ENCODE measurements at regions not wholly inside any gene's neighbourhood (a gene's known extent, or its start where the extent isn't known, plus 50 kb on each side); places are given as distances from the start of the nearest gene placed in this dataset.
"Not testable (repeated sequence)": the region's sequence is repeated elsewhere in the genome, so short reads cannot be mapped to it uniquely, and the experiment has no call there.

GRCh38 chr10:6926971-6927370 lies 346.9 kb upstream of the PRKCQ start:
- peak overlapping the region; percentile 7 for H3K4me3 ChIP-seq (ENCODE audit: low read depth, low read length, poor library complexity, severe bottlenecking)
- H3K4me2 ChIP-seq (ENCODE audit: low read length), result peak overlapping the region; percentile 72
- no peaks in the 10 kb centered on the region for H3K9me2 ChIP-seq (ENCODE audit: low read depth, low read length)
- TF ChIP-seq EZH2 (IDR thresholded peaks at IDR 0.05; ENCODE audit: borderline replicate concordance, low read length) (no peak), CTCF (IDR thresholded peaks at IDR 0.05; ENCODE audit: low read length) (no peak)
- H3K4me1 ChIP-seq (ENCODE audit: insufficient read depth, low read length, severe bottlenecking), result peaks cover 36% of the 10 kb centered on the region
- H2AFZ ChIP-seq (ENCODE audit: low read length), result no peak overlapping the region
- no peaks in the 10 kb centered on the region for H3K79me2 ChIP-seq (ENCODE audit: insufficient read depth, low read length)
- peak overlapping the region; percentile 87 for H3K27ac ChIP-seq (ENCODE audit: low read depth, low read length, poor library complexity, severe bottlenecking)
- no peaks in the 10 kb centered on the region for H3F3A ChIP-seq (ENCODE audit: insufficient read depth, low read length)
- H3K27me3 ChIP-seq (ENCODE audit: insufficient read depth, low read length), result no peaks in the 10 kb centered on the region
- no peak overlapping the region for H3K9ac ChIP-seq (ENCODE audit: low read length)
- H4K20me1 ChIP-seq (ENCODE audit: insufficient read depth, low read length), result no peaks in the 10 kb centered on the region
- no peaks in the 10 kb centered on the region for H3K9me3 ChIP-seq (ENCODE audit: low read length)
- no peaks in the 10 kb centered on the region; the same call in 1 of the 2 replicates for H3K36me3 ChIP-seq (ENCODE audit: insufficient read depth, low read length)

DNA sequence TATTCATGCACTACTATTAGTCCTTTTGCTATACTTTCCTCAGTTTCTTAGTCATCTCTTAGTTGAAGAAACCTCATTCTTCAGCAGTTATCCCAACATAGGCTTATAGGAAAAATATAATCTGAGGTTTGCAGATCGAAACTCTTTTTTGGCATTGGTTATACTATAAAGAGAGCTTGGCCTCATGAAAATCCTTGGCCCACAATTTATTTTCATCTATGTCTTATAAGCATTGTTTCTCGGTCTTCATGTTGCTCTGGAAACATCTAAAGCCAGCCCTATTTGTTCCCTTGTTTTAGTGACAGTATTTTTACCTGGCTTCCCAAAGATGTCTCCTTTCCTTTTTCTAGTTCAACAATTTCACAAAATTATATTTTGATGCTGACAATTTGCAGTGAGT lies 345.1 kb upstream of the PRKCQ start:
- Histone ChIP-seq H3F3A (ENCODE audit: insufficient read depth, low read length) (no peaks in the 10 kb centered on the region), H3K9ac (ENCODE audit: low read length) (no peak overlapping the region), H3K4me3 (ENCODE audit: low read depth, low read length, poor library complexity, severe bottlenecking) (no peak overlapping the region), H3K36me3 (ENCODE audit: insufficient read depth, low read length) (no peaks in the 10 kb centered on the region), H3K4me2 (ENCODE audit: low read length) (no peak overlapping the region), H2AFZ (ENCODE audit: low read length) (no peak overlapping the region), H3K9me3 (ENCODE audit: low read length) (no peaks in the 10 kb centered on the region), H4K20me1 (ENCODE audit: insufficient read depth, low read length) (no peaks in the 10 kb centered on the region), H3K9me2 (ENCODE audit: low read depth, low read length) (no peaks in the 10 kb centered on the region), H3K4me1 (ENCODE audit: insufficient read depth, low read length, severe bottlenecking) (peaks cover 50% of the 10 kb centered on the region), H3K27me3 (ENCODE audit: insufficient read depth, low read length) (no peaks in the 10 kb centered on the region), H3K79me2 (ENCODE audit: insufficient read depth, low read length) (no peaks in the 10 kb centered on the region), H3K27ac (ENCODE audit: low read depth, low read length, poor library complexity, severe bottlenecking) (no peak overlapping the region)
- no peak for TF ChIP-seq CTCF (IDR thresholded peaks at IDR 0.05; ENCODE audit: low read length)
- TF ChIP-seq EZH2 (IDR thresholded peaks at IDR 0.05; ENCODE audit: borderline replicate concordance, low read length), result no peak

DNA sequence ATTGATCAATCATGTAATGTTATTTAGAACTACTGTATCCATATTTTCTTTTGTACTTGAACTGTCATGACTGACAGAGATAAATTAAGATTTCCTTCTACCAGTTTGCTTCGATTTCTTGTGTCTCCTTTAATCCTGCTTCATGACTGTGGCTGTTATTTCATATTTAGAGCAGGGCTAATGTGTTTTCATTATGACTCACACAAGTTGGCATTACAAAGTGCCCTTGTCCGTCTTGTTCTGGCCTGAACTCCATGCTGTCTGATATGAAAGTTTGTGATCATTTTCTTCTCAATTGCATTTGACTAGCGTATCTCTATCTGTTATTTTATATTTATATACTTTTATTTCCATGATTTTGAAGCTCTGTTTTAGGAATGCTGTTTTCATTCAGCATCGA lies 344.1 kb upstream of the PRKCQ start:
- Histone ChIP-seq H3K79me2 (ENCODE audit: insufficient read depth, low read length) (no peaks in the 10 kb centered on the region), H3K36me3 (ENCODE audit: insufficient read depth, low read length) (no peaks in the 10 kb centered on the region), H3K4me3 (ENCODE audit: low read depth, low read length, poor library complexity, severe bottlenecking) (no peak overlapping the region), H4K20me1 (ENCODE audit: insufficient read depth, low read length) (no peaks in the 10 kb centered on the region), H3K27me3 (ENCODE audit: insufficient read depth, low read length) (no peaks in the 10 kb centered on the region), H3K4me1 (ENCODE audit: insufficient read depth, low read length, severe bottlenecking) (peaks cover 46% of the 10 kb centered on the region), H3K27ac (ENCODE audit: low read depth, low read length, poor library complexity, severe bottlenecking) (no peak overlapping the region), H3K9me3 (ENCODE audit: low read length) (no peaks in the 10 kb centered on the region), H2AFZ (ENCODE audit: low read length) (no peak overlapping the region), H3K9me2 (ENCODE audit: low read depth, low read length) (no peaks in the 10 kb centered on the region), H3K9ac (ENCODE audit: low read length) (no peak overlapping the region), H3K4me2 (ENCODE audit: low read length) (no peak overlapping the region), H3F3A (ENCODE audit: insufficient read depth, low read length) (no peaks in the 10 kb centered on the region)
- no peak for TF ChIP-seq EZH2 (IDR thresholded peaks at IDR 0.05; ENCODE audit: borderline replicate concordance, low read length)
- TF ChIP-seq CTCF (IDR thresholded peaks at IDR 0.05; ENCODE audit: low read length), result no peak

GRCh38 chr10:6921026-6921425 lies 340.9 kb upstream of the PRKCQ start:
- Histone ChIP-seq H3K4me1 (ENCODE audit: insufficient read depth, low read length, severe bottlenecking) (peaks cover 19% of the 10 kb centered on the region), H3K27ac (ENCODE audit: low read depth, low read length, poor library complexity, severe bottlenecking) (peak overlapping the region; percentile 37)
- H3F3A ChIP-seq (ENCODE audit: insufficient read depth, low read length); H3K4me3 ChIP-seq (ENCODE audit: low read depth, low read length, poor library complexity, severe bottlenecking); H2AFZ ChIP-seq (ENCODE audit: low read length); H3K27me3 ChIP-seq (ENCODE audit: insufficient read depth, low read length); H3K36me3 ChIP-seq (ENCODE audit: insufficient read depth, low read length); H3K9ac ChIP-seq (ENCODE audit: low read length); H3K4me2 ChIP-seq (ENCODE audit: low read length); H4K20me1 ChIP-seq (ENCODE audit: insufficient read depth, low read length); H3K9me2 ChIP-seq (ENCODE audit: low read depth, low read length); H3K79me2 ChIP-seq (ENCODE audit: insufficient read depth, low read length); H3K9me3 ChIP-seq (ENCODE audit: low read length): not testable (repeated sequence)
